ENCODE measurements at regions not wholly inside any gene's neighbourhood (a gene's known extent, or its start where the extent isn't known, plus 50 kb on each side); places are given as distances from the start of the nearest gene placed in this dataset.

- TF ChIP-seq POLR2AphosphoS5 (IDR thresholded peaks at IDR 0.05) (no peak), EP300 (IDR thresholded peaks at IDR 0.05) (no peak)
These were observed 763.7 kb upstream of the POM121L12 start for GRCh38 chr7:52271703-52272102.
